HCT116 (cell line): ENCODE measurements at regions not wholly inside any gene's neighbourhood (a gene's known extent, or its start where the extent isn't known, plus 50 kb on each side); places are given as distances from the start of the nearest gene placed in this dataset.

Experiments
- ATAC-seq: fragments of 200-7000 bp; cut with Tn5 transposase; 2 replicates; pipeline ENCODE4 v1.9.1; 2020; ENCODE audit warnings: mild to moderate bottlenecking, moderate library complexity
- BruUV-seq: library from RNA; stranded (reverse); fragments of 400-500 nt; replicated peaks from 2 replicates; lab custom pipeline; 2021; lab: Mats Ljungman, UMichigan
- CTCF ChIA-PET: fragments of 300-600 bp; sonication (Branson Sonifier 250); formaldehyde crosslinking; loops from one replicate; lab custom pipeline; 2021; ENCODE audit warnings: antibody characterized with exemption; lab: Charles Lee
- POLR2A ChIA-PET: fragments of 300-600, 350-600 bp; sonication (Branson Sonifier 250); formaldehyde crosslinking; loops from one replicate; lab custom pipeline; 2021; ENCODE audit warnings: antibody characterized with exemption; lab: Charles Lee
- RAD21 ChIA-PET, 2 experiments: fragments of 300-600 bp; sonication (Branson Sonifier 250); formaldehyde crosslinking; loops; one replicate each; lab custom pipeline; 2023; ENCODE audit warnings: low total read pairs in 2 of 2; ENCODE audit not compliant: uncharacterized antibody in 2 of 2, unreplicated experiment in 2 of 2, low non-redundant PET in 1 of 2; lab: Charles Lee
- DNase-seq: peaks from one replicate; pipeline ENCODE4 v3.0.0-alpha.2; 2010; ENCODE audit warnings: low read depth, low spot score
- H2AFZ ChIP-seq: fragments of 200-600 bp; shearing (Covaris generic), sonication (generic); 2 replicates; pipeline ENCODE4 v1.6.1; 2017; ENCODE audit warnings: low read depth, mixed run types, mixed read lengths, antibody characterized with exemption, low read length; ENCODE audit not compliant: poor library complexity, severe bottlenecking
- H3K27ac ChIP-seq: 2 replicates; pipeline ENCODE4 v1.5.1; 2012; ENCODE audit warnings: low read depth, low read length
- H3K27me3 ChIP-seq: fragments of 200-600 bp; sonication (generic); 2 replicates; pipeline ENCODE4 v1.6.1; 2016; ENCODE audit warnings: mixed run types, low read length, mixed read lengths; ENCODE audit not compliant: insufficient read depth
- H3K36me3 ChIP-seq, 2 experiments: fragments of 200-500 bp in 1 of 2; fragments of 200-600 bp in 1 of 2; sonication (Bioruptor generic) in 1 of 2; sonication (generic) in 1 of 2; 2 replicates each; pipeline versions ENCODE4 v1.5.1 to v1.6.1; 2014 to 2016; ENCODE audit warnings: low read length in 2 of 2, inconsistent platforms in 1 of 2, mixed read lengths in 1 of 2, mixed run types in 1 of 2; ENCODE audit not compliant: insufficient read depth in 2 of 2, control insufficient read depth in 1 of 2
- H3K4me1 ChIP-seq, 2 experiments: fragments of 200-600 bp in 1 of 2; sonication (generic) in 1 of 2; 2 replicates each; pipeline versions ENCODE4 v1.5.1 to v1.6.1; 2012 to 2017; ENCODE audit warnings: low read length in 2 of 2, inconsistent platforms in 1 of 2, mild to moderate bottlenecking in 1 of 2, mixed read lengths in 1 of 2, mixed run types in 1 of 2, moderate library complexity in 1 of 2; ENCODE audit not compliant: insufficient read depth in 2 of 2, control insufficient read depth in 1 of 2
- H3K4me2 ChIP-seq: fragments of 200-600 bp; sonication (generic); 2 replicates; pipeline ENCODE4 v1.6.1; 2017; ENCODE audit warnings: mixed run types, low read length, mixed read lengths
- H3K4me3 ChIP-seq, 2 experiments: fragments of 200-600 bp in 1 of 2; sonication (generic) in 1 of 2; replicated peaks in 1 of 2; 2 replicates each; pipeline ENCODE4 v1.5.1; 2011 to 2016; ENCODE audit warnings: low read length in 2 of 2, control low read depth in 1 of 2, low read depth in 1 of 2, mild to moderate bottlenecking in 1 of 2, mixed read lengths in 1 of 2, mixed run types in 1 of 2
- H3K79me2 ChIP-seq: fragments of 200-600 bp; sonication (generic); 2 replicates; pipeline ENCODE4 v1.6.1; 2017; ENCODE audit warnings: mild to moderate bottlenecking, mixed run types, low read length, moderate library complexity, mixed read lengths; ENCODE audit not compliant: insufficient read depth
- H3K9ac ChIP-seq: fragments of 200-600 bp; sonication (generic); 2 replicates; pipeline ENCODE4 v1.6.1; 2016; ENCODE audit warnings: low read length, mixed read lengths
- H3K9me2 ChIP-seq: fragments of 200-600 bp; sonication (generic), shearing (Covaris generic); 2 replicates; pipeline ENCODE4 v1.6.1; 2017; ENCODE audit warnings: mixed run types, mild to moderate bottlenecking, moderate library complexity; ENCODE audit not compliant: insufficient read depth
- H3K9me3 ChIP-seq, 2 experiments: fragments of 200-500 bp in 1 of 2; fragments of 200-600 bp in 1 of 2; sonication (Bioruptor generic) in 1 of 2; sonication (generic) in 1 of 2; 2 replicates each; pipeline ENCODE4 v1.6.1; 2014 to 2017; ENCODE audit warnings: low read length in 2 of 2, mixed read lengths in 2 of 2, inconsistent platforms in 1 of 2, low read depth in 1 of 2, mild to moderate bottlenecking in 1 of 2, mixed run types in 1 of 2, moderate library complexity in 1 of 2; ENCODE audit not compliant: control insufficient read depth in 1 of 2, insufficient read depth in 1 of 2
- H4K20me1 ChIP-seq: fragments of 200-600 bp; sonication (generic), shearing (Covaris generic); 2 replicates; pipeline ENCODE4 v1.6.1; 2017; ENCODE audit warnings: mixed run types, mild to moderate bottlenecking, moderate library complexity; ENCODE audit not compliant: insufficient read depth
- ATF3 ChIP-seq: IDR thresholded peaks from 2 replicates; pipeline ENCODE4 v1.6.1; 2012
- CBX3 ChIP-seq: IDR thresholded peaks from 2 replicates; pipeline ENCODE4 v1.6.1; 2012; ENCODE audit warnings: low read depth
- CTCF ChIP-seq, 3 experiments: fragments of 200-600 bp in 1 of 3; sonication (generic) in 1 of 3; IDR thresholded peaks in 2 of 3; conservative IDR thresholded peaks in 1 of 3; 2 replicates each; pipeline ENCODE4 v1.5.1; 2012 to 2017; ENCODE audit warnings: low read depth in 2 of 3, low read length in 2 of 3, antibody characterized with exemption in 1 of 3, borderline replicate concordance in 1 of 3, control low read depth in 1 of 3, mild to moderate bottlenecking in 1 of 3, mixed read lengths in 1 of 3, mixed run types in 1 of 3, moderate library complexity in 1 of 3; ENCODE audit not compliant: insufficient read depth in 1 of 3
- EGR1 ChIP-seq: IDR thresholded peaks from 2 replicates; pipeline ENCODE4 v1.6.1; 2012; ENCODE audit warnings: low read depth
- ELF1 ChIP-seq: IDR thresholded peaks from 2 replicates; pipeline ENCODE4 v1.6.1; 2012; ENCODE audit warnings: low read depth, borderline replicate concordance
- EZH2 ChIP-seq: fragments of 200-600 bp; sonication (generic); IDR thresholded peaks from 2 replicates; pipeline ENCODE4 v1.6.1; 2017; ENCODE audit warnings: antibody characterized with exemption, mixed run types
- EZH2phosphoT487 ChIP-seq: fragments of 200-600 bp; IDR thresholded peaks from 2 replicates; pipeline ENCODE4 v1.6.1; 2018; ENCODE audit warnings: antibody characterized with exemption, borderline replicate concordance
- FOSL1 ChIP-seq: IDR thresholded peaks from 2 replicates; pipeline ENCODE4 v1.6.1; 2012; ENCODE audit warnings: low read depth
- JUND ChIP-seq: IDR thresholded peaks from 2 replicates; pipeline ENCODE4 v1.6.1; 2012
- POLR2A ChIP-seq: IDR thresholded peaks from 2 replicates; pipeline ENCODE4 v1.7.0; 2011; ENCODE audit warnings: borderline replicate concordance; ENCODE audit not compliant: insufficient read depth, insufficient read length; ENCODE audit errors: extremely low read depth
- POLR2AphosphoS5 ChIP-seq: IDR thresholded peaks from 2 replicates; pipeline ENCODE4 v1.6.1; 2011; ENCODE audit warnings: mild to moderate bottlenecking, low read depth, low read length, moderate library complexity
- SIN3A ChIP-seq: IDR thresholded peaks from 2 replicates; pipeline ENCODE4 v1.6.1; 2012; ENCODE audit warnings: low read depth
- SP1 ChIP-seq: IDR thresholded peaks from 2 replicates; pipeline ENCODE4 v1.6.1; 2012; ENCODE audit warnings: low read depth
- SRF ChIP-seq: IDR thresholded peaks from 2 replicates; pipeline ENCODE4 v1.6.1; 2012; ENCODE audit warnings: low read depth
- TCF7L2 ChIP-seq: IDR thresholded peaks from 2 replicates; pipeline ENCODE4 v1.7.0; 2011; ENCODE audit warnings: borderline replicate concordance, inconsistent platforms; ENCODE audit not compliant: insufficient read depth, insufficient read length; ENCODE audit errors: extremely low read depth
- ZBTB33 ChIP-seq: IDR thresholded peaks from 2 replicates; pipeline ENCODE4 v1.6.1; 2011; ENCODE audit warnings: mild to moderate bottlenecking, low read length, moderate library complexity; ENCODE audit not compliant: insufficient replicate concordance; ENCODE audit errors: extremely low read depth
- intact Hi-C: fragments of 100-400 bp; cut with micrococcal nuclease; formaldehyde crosslinking; loops from 2 replicates; pipeline ENCODE4 v1.10.0; 2022

GRCh38 chr4:176872461-176872860 lies 79.7 kb upstream of the VEGFC start:
- CTCF ChIA-PET, result no interaction called here
- POLR2A ChIA-PET, result no interaction called here
- no peak for ATAC-seq
- no peaks in the 10 kb centered on the region for H3K27me3 ChIP-seq
- H4K20me1 ChIP-seq, result no peaks in the 10 kb centered on the region
- intact Hi-C loops, result no loop called here
- no peak overlapping the region for H2AFZ ChIP-seq
- no peaks in the 10 kb centered on the region for H3K9me3 ChIP-seq
- H3K9ac ChIP-seq, result no peak overlapping the region
- H3K4me1 ChIP-seq, result no peaks in the 10 kb centered on the region
- no TSS peak for BruUV-seq
- no peak overlapping the region for H3K27ac ChIP-seq
- no peak for DNase-seq
- TF ChIP-seq CBX3 (no peak), TCF7L2 (no peak), EZH2phosphoT487 (no peak), FOSL1 (no peak), SRF (no peak), POLR2A (no peak), POLR2AphosphoS5 (no peak), CTCF (IDR thresholded peaks at IDR 0.05 in 2 of 3, conservative IDR thresholded peaks at IDR 0.05 in 1 of 3; ENCODE audit: borderline replicate concordance in 1 of 3, insufficient read depth in 1 of 3, low read depth in 2 of 3, low read length in 2 of 3) (no peak), ZBTB33 (no peak), SIN3A (no peak), EGR1 (no peak), ELF1 (no peak), EZH2 (no peak), JUND (no peak), ATF3 (no peak), SP1 (no peak)
- TF ChIP-seq, all 23 proteins: peak for 0
- Histone ChIP-seq H3K4me2 (no peak overlapping the region), H3K36me3 (no peaks in the 10 kb centered on the region), H3K79me2 (no peaks in the 10 kb centered on the region), H3K4me3 (no peak overlapping the region), H3K9me2 (no peaks in the 10 kb centered on the region)
- RAD21 ChIA-PET, result no interaction called here
